ENCODE measurements at regions not wholly inside any gene's neighbourhood (a gene's known extent, or its start where the extent isn't known, plus 50 kb on each side); places are given as distances from the start of the nearest gene placed in this dataset.

DNA sequence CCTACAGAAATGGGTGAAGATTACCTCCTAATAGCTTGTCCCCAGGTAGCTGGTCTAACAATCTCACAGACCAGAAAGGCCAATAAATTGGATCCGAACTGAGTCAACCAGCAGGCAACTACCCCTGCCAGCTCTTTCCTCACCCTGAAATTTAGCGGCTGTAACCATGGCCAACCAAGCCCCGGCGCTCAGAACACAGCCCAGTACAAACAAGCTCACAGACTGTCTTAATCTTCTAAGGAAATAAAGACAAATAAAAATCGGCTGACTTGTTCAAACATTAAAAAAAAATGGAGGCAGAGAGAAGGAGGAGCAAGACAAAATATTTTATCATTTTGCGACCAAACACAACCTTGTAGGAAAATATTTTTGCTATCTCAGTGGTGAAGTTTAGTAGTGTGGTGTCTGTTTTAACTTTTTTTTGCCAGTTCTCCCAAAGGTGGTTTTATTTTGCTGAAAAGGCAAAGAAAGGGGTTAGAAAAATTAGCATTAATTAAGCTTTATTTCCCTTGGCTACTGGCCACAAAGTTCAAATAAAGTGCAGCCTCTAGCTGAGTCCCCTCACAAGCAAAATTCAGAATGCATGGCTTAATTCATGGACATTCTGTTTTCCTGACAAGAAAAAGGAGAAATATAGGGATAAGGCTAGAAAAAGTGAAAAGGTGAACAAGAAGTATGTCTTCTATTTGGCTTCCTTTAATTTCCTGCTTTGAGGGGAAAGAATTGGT, 313.0 kb upstream of the NPVF start:
- DNase-seq (ENCODE audit: extremely low spot score, insufficient read length, low read depth) (no peak), FAIRE-seq (no peak)

DNA sequence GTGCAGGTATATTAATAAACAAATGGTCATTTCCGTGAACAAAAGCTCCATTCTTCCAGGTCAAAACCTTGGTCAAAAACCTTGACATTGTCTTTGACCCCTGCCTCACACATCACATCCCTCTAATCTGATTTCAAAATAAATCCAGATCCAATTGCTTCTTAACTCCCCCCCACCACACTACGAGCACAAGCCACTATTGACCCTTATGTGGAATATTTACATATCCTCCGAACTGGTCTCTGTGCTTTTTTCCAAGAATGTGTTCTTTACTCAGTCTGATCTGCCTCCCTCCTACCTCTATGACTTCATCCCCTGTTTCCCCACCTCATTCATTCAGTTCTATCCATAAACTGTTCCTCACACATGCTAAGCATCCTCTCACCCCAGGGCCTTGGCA, 313.6 kb upstream of the NPVF start:
- FAIRE-seq (no peak), DNase-seq (ENCODE audit: extremely low spot score, insufficient read length, low read depth) (no peak)

DNA sequence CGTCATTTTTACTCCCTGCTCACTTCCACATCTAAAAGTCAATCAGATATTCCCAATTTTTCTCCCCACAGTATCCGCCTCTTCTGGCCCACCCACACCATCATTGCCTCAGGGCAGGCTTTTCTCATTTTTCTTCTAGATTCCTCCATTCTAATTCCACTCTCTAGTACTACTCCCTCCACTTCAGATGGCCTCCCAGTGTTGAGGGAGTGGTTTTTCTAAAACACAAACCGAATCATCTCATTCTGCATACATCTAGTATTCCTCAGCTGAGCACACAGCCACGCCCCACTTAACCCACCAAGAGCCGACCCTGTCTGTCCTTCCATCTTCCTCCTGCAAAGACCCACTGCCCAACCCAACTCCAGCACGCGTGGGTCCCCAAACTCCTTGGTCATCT, 314.9 kb upstream of the NPVF start:
- FAIRE-seq (no peak), DNase-seq (ENCODE audit: extremely low spot score, insufficient read length, low read depth) (no peak)

DNA sequence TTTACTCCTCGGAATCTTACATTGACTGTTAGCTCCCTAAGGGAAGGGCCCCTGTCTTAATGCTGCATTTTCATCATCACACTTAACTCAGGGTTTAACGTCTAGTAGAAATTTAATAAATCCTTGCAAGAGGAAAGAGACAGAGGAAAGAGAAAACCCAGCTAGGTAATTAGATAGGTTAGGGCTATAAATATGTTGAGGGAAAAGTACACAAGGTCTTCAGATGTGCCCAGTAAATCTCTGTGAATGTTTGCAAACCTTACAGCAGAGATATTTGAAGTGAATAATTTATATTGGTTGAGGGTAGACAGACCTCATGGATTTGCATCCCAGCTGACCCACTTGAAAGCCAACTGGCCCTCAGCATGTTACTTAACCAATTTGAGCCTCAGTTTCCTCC, 315.5 kb upstream of the NPVF start:
- no peak for DNase-seq (ENCODE audit: extremely low spot score, insufficient read length, low read depth)
- FAIRE-seq: no peak

DNA sequence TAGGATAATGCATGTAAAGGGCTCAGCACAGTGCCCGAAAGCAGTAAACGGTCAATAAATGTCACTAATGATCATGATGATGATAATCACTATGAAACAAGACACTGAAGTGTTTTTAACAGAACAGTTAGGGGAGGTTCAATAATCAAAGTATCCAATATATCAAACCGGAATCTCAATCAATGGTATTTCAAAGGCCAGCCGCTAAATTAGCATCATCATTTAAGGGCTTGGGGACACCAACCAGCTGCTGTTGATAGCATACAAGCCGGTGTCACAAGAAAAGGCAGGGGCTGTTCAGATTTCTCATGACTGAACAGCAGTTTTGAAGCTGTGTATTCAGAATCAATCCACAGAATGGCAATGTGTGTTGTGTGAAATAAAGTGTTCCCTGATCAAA, 316.0 kb upstream of the NPVF start:
- no peak for DNase-seq (ENCODE audit: extremely low spot score, insufficient read length, low read depth)
- no peak for FAIRE-seq

DNA sequence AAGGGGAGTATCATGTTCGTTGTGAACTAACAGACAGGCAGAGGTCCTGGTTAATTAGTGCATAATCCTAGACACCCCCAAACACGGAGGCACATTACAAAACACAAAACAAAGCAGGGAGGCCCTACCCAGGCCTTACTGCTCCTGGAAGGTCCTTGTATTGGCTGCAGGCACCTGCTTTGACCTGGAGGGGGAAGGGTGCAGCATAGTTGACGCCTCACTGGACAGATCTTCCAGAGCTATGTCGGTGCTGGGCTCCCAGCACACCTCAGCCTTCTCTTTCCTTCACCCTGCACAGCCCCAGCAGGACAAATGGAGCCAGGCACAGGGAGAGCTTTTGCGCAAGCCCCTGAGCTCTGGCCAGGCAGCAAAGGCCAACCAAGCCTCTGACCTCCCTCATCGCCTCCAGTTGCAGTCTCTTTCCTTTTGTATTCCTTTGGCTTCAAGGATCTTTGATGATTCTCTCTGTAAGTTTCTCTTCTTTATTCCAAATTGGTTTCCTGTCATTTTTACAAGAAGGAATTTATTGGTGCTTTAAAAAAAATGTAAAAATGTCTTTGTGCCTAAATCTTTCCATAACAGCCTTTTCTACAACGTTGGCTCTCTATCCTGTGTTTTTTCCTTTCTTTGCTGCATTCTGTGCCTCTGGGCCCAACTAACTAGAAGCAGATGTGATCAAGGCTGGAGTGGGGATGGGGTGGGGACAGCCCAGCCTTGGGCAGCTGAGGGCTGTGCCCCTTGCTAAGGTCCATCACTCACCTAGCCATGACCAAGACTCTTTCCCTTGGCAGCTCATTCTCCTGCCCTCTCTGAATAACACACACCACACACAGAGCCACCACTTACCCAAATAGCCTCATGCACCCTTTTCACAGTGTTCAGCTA, 317.1 kb upstream of the NPVF start:
- DNase-seq (ENCODE audit: extremely low spot score, insufficient read length, low read depth): no peak
- FAIRE-seq: no peak

DNA sequence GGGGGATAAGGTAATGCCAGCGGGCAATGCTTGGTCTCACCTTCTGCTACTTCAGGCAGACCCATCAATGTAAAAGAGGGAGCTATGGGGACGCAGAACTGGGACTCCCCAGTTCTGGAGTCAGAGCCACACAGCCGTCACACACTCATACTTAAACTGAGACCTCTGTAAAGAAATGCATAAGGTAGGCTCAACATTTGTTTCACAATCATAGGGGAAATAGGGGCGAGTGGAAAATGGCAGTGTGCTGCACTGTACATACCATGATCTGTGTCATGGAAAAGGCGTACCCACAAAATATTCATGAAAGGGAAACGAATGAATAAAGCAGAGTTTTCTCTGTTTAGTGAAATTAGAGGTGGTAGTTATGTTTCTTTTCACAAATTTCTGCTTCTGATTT, 318.0 kb upstream of the NPVF start:
- no peak for FAIRE-seq
- DNase-seq (ENCODE audit: extremely low spot score, insufficient read length, low read depth): no peak

DNA sequence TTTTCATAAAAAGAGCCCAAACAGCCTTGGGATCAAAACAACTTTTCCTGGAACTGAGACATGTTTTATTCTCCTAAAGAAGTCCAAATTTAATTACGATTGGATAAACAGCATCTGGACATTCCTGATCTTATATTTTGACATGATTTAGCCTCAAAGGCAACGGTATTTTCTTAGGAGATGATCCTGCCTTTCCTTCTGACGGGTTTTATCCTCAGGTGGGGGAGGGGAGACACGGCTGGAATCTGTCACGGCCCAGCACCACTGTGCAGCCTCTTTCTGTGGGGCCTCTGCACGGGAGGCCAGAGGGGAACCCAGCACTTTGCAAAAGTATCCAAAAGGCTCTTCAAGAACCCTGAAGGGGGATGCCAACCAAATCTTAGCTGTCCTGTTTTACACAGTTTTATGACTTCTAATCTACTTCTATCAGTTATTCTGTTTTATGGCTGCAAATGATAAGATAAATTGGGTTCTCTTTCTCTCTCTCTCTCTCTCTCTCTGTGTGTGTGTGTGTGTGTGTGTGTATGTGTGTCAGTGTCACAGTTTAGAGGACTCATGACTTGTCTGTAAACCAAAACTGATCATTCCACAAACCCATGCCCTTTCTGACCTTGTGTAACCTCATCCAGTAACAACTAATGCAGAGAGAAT, 321.1 kb upstream of the NPVF start:
- DNase-seq (ENCODE audit: extremely low spot score, insufficient read length, low read depth): no peak
- FAIRE-seq: no peak

DNA sequence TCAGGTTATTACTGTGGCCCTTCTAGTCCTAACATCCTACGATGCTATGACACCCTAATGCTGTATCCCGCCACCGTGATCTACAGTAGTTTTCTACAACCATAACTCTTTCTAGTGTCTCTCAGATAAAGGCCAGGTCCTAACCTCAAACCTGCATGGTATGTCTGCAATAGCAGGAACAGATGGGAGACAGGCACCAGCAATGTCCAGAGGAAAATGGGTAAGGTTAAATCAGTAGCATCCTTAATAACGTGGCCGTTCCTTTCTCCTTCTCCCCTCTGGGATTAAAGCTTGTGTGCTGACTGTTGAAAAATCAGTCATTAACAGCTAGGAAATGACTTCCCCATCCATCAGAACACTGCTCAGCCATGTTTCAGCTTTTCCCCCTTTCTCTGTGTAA, 321.9 kb upstream of the NPVF start:
- no peak for FAIRE-seq

DNA sequence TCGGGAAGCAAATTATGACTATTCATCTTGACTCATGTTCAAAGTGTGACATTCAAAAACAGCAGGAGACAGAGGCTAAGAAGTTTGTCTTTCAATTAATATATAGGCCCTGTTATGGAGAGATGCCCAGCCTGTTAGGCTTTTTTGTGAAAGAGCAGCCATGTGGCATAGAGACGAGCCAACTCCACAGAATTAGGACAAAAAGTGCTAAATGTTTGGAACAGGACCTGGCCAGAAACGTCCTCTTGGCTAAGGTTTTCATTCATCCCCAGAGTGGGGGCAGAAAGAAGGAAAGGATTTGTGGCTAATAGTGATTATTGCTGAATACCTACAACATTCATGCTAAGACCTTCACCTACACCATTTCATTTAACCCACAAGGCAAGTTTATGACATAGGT, 324.7 kb upstream of the NPVF start:
- no peak for FAIRE-seq
- DNase-seq (ENCODE audit: extremely low spot score, insufficient read length, low read depth): no peak

More for the DNA sequence above, 321.9 kb upstream of the NPVF start:
- DNase-seq (ENCODE audit: extremely low spot score, insufficient read length, low read depth): no peak

DNA sequence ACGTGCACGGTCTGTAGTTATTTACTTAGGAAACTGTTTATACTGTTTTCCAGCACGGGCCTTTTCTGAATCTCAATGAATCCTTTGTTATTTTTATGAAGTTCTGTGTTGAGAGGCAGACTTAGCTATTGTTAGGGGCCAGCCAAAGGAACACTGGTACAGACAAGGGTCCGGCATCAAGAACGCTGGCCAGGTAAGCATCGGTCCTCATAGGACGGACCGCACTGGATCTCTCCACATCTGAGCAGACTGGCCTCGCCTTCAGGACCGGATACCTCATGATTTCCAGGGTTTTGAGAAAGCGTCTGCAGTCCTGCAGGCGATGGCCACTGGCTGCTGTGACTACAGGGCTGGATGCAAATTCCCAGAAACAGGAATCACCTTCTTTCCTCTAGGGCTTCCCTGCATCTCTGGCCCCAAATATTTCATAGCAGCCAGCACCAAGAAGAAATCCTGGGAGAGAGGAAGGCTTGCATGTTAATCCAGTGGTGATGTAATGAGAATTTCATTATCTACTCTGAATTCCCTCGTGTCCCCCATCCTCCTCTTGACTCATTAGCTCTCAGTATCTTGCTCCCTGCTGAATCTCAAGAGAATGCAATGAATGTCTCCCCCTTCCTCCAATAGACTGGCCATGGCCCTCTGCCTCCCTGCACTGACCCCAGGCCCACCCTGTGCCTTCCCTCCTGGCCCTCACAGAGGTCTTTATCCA, 325.4 kb upstream of the NPVF start:
- DNase-seq (ENCODE audit: extremely low spot score, insufficient read length, low read depth) (no peak), FAIRE-seq (no peak)

DNA sequence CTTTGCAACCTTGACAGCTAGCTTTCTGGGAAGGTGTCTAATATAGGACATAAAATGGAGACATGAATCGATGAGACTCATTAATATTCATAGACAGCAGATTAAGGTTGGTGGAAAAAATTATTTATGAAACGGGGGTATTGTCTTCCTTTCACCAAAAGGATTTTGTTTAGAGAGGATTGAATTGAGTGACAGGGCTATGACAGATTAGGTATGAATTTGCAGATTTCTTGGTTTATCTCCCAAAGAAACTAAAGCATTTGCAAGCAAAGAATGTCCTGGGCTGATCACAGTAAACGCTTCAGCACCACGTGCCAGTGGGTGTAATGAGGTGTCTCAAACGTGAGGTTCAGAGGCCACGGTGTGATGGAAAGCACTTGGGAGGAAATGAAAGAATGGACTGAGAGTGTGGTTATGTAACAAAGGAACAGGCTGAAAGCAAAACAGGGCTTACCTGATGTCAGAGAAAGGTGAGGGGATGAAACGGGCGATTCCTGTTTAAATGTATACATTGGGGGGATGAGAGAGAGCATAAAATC, 329.2 kb upstream of the NPVF start:
- DNase-seq (ENCODE audit: extremely low spot score, insufficient read length, low read depth) (no peak), FAIRE-seq (no peak)

DNA sequence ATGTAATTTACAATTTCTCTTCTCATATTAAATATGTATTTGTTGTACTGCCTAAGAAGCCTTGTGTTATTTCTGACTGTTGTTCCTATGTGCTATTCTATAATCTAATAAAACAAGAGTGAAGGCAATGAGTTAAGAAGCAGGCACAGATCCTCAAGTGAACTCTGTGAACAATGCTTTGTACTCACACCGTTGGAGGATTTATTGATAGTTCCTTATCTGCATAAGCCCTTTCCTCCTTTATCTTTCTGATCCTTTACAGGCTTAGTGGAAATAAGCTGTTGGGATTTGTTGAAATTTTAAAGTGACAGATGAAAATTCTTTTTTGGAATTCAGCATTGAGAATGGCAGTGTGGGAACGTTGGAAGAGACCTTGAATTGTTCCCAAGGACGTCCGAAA, 329.6 kb upstream of the NPVF start:
- DNase-seq (ENCODE audit: extremely low spot score, insufficient read length, low read depth): no peak
- no peak for FAIRE-seq

DNA sequence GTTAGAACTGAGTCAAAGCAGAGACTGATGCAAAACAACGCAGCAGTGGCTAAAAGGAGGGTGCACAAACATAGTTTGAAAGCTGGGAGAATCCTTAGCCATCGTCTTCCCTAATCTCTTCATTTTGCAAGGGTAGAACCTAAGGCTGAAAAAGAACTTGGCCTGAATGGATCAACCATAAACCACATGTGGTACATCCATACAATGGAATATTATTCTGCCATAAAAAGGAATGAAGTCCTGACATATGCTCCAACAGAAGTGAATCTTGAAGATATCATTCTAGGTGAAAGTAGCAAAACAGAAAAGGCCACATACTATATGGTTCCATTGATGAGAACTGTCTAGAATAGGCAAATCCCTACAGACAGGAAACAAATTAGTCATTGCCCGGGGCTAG, 330.3 kb upstream of the NPVF start:
- DNase-seq (ENCODE audit: extremely low spot score, insufficient read length, low read depth) (no peak), FAIRE-seq (no peak)

DNA sequence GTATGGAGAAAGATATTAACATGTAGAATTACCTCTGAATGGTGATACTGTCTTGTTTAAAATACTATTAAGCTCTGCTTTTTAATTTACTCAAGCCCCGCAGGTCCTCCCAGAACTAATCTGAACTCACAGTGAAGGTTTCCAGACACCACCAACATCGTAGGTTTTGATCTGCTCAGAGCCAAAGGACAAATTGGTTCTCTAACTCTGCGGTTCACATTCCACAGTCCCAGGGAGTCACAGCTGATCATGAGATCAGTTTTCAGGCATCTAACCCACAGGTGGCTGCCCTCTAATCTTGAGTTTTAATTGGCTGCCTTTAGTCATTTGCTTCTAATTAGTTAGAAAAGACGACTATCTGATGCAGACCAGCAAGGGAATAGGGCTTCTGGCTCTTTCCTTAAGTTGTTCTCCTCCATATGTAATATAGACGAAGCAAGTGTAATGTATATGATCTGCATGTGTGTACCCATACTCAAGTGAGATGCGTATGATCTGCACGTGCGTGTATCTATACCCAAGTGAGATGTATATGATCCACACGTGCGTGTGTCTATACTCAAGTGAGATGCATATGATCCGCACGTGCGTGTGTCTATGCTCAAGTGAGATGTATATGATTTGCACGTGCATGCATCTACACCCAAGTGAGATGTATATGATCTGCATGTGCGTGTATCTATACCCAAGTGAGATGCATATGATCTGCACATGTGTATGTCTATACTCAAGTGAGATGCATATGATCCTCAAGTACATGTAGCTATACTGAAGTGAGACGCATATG, 331.5 kb upstream of the NPVF start:
- FAIRE-seq: no peak
- no peak for DNase-seq (ENCODE audit: extremely low spot score, insufficient read length, low read depth)

DNA sequence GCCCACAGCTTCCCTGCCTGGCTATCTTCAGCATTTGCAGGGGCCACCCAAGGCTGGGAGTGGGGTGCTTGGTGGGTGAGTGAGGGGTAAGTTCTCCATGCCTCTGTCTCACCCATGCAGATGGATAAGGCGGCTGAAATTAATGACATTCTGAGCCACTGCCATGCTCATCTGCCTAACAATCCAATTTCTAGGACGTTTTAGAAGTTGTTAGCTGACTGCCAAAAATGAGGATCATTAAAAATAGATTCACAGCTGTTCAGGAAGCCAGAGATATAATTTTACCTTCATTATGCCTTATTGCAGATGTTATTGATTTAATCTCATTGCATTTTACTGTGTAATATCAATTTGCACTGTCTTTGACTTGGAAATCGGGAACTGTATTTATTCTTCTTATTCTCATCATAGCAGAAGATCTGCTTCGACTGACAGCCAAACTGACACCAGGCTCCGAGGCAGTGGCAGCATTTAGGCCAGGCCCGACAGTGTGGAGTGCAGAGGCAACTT, 334.4 kb upstream of the NPVF start:
- DNase-seq (ENCODE audit: extremely low spot score, insufficient read length, low read depth): no peak
- no peak for FAIRE-seq

DNA sequence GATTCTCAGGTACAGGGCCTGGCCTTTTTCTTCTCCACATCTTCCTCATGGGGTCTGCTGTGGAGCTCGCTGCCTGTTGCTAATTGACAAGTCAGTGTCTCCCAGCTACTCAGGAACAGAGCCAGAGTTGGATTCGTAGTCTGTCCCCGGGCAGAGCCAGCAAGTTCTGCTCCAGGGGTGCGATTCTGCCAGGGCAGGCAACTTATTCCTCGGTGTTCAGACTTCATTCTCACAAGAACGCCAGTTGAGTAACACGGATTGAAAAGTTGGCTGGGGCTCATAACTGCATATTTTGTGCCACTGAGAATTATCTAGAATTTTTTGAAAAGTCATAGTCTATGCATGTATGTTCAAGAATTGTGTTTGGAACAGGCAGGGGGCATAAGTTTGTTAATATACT, 336.7 kb upstream of the NPVF start:
- DNase-seq (ENCODE audit: extremely low spot score, insufficient read length, low read depth) (no peak), FAIRE-seq (no peak)

DNA sequence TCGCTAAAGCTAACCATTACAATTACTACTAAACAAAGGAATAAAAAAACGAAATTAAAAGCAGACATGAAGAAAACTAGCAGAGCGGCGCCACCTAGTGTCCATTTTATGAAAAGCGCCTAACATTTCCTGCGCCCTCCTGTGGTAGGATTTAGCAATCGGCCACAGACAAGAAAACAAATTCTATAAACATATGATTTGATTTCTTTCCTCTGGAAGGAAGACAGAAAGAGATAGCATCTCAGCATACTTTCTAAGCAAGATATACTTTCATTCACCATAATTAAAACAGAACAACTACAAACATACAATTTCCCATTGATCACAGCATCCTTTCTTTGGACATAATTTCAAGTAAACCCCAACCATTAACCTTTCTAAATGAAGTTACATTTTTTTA, 337.7 kb upstream of the NPVF start:
- FAIRE-seq: peak; percentile 93
- DNase-seq (ENCODE audit: extremely low spot score, insufficient read length, low read depth): peak; percentile 30

DNA sequence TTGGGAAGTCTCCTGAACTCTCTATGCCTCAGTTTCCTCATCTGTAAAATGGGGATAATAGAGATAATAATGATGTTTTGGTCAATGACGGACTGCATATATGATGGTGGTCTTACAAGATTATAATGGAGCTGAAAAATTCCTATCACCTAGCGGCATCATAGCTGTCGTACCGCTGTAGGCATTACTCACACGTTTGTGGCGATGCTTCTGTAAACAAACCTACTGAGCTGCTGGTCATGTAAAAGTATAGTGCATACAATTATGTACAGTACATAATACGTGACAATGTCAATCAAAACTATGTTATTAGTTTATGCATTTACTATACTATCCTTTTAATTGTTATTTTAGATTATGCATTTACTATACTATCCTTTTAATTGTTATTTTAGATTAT, 339.1 kb upstream of the NPVF start:
- no peak for DNase-seq (ENCODE audit: extremely low spot score, insufficient read length, low read depth)
- no peak for FAIRE-seq
